ENCODE measurements at regions not wholly inside any gene's neighbourhood (a gene's known extent, or its start where the extent isn't known, plus 50 kb on each side); places are given as distances from the start of the nearest gene placed in this dataset.

GRCh38 chr6:44002067-44002592 is 125.1 kb downstream of the MRPL14 start:
- no peak for TF ChIP-seq POLR2AphosphoS5 (IDR thresholded peaks at IDR 0.05; ENCODE audit: low read depth)
- no peak for TF ChIP-seq CTCF (IDR thresholded peaks at IDR 0.05; ENCODE audit: insufficient read depth, low read length)
- TF ChIP-seq GABPA (IDR thresholded peaks at IDR 0.05; ENCODE audit: low read depth), result no peak
- no peak for TF ChIP-seq SPI1 (IDR thresholded peaks at IDR 0.05; ENCODE audit: borderline replicate concordance, low read depth)
